PFSK-1 (cell line): ENCODE measurements at regions not wholly inside any gene's neighbourhood (a gene's known extent, or its start where the extent isn't known, plus 50 kb on each side); places are given as distances from the start of the nearest gene placed in this dataset.

Source experiments
- FOXP2 ChIP-seq: optimal IDR thresholded peaks from 2 replicates; pipeline ENCODE3; 2011; ENCODE audit warnings: borderline replicate concordance, control low read depth, inconsistent platforms; ENCODE audit not compliant: insufficient read depth; ENCODE audit errors: extremely low read length, extremely low read depth
- POLR2AphosphoS5 ChIP-seq: IDR thresholded peaks from 2 replicates; pipeline ENCODE4 v1.6.1; 2012; ENCODE audit warnings: low read depth, mild to moderate bottlenecking, control low read depth, low read length, moderate library complexity
- REST ChIP-seq, 2 experiments: IDR thresholded peaks; 2 replicates each; pipeline versions ENCODE4 v1.6.1 to v1.8.0; 2011 to 2012; ENCODE audit warnings: low read depth in 2 of 2, low read length in 2 of 2, control low read depth in 1 of 2, inconsistent platforms in 1 of 2, mild to moderate bottlenecking in 1 of 2, moderate library complexity in 1 of 2; ENCODE audit not compliant: insufficient read depth in 1 of 2
- SIN3A ChIP-seq: IDR thresholded peaks from 2 replicates; pipeline ENCODE4 v1.6.1; 2012; ENCODE audit warnings: mild to moderate bottlenecking, low read length, moderate library complexity, borderline replicate concordance; ENCODE audit not compliant: insufficient read depth
- TAF1 ChIP-seq: IDR thresholded peaks from 2 replicates; pipeline ENCODE4 v1.6.1; 2012; ENCODE audit warnings: low read length, control low read depth, borderline replicate concordance; ENCODE audit not compliant: insufficient read depth

DNA sequence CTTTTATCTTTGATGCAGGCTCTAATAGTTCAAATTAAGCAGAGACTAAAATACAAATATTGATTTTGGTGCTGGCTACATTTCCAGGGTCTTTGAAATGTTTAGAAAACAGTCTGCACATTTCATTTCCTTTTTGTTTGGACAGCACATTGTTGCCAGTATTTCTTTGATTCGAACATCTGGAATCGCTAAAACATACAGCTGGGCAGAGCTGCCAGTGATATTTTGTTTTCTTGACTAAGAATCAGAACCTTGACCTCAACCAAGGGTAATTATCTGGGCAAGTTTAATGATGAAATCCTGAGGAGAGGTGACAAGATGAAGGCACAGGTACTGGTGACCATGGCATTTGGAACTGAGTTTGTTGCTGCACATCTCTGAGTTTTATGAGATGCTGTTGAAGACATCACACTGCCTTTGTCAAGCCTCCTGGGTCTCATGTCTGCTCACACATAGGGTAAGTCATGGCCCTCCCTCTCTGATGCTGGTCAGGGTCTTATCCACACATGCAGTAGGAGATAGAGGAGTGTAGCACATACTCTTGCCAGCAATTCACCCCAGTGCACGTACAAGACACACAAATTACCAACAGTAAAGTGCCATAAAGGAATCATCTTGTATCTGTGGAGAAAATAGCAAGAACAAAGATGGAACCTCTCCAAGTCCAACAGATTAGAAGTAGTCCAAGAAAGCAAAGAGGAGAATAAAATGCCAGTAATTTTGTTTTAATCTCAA, 391.9 kb downstream of the RND3 start:
- TF ChIP-seq FOXP2 (no peak), REST (IDR thresholded peaks at IDR 0.05; ENCODE audit: insufficient read depth in 1 of 2, low read depth in 2 of 2, low read length in 2 of 2) (no peak), SIN3A (no peak), POLR2AphosphoS5 (no peak), TAF1 (no peak)

DNA sequence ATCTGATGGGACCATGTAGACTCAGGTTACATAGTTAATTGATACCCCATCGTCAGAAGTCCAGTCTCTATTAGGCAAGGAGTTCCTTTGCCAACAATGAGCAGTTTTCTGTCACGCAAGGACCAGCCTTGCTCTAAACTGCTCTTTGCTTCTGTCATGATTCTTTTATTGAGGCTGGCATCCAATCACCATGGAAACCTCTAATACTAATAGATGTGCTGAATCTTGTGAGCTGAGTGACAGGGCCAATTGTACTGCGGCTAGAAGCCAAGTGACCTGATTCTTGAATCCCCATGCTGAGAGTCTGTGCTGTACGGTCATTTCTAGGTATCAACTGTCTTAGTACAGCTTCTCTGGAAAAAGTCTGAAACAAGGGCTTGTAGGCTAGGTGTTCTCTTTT, 395.6 kb downstream of the RND3 start:
- TF ChIP-seq TAF1: no peak
- no peak for TF ChIP-seq SIN3A
- TF ChIP-seq REST (IDR thresholded peaks at IDR 0.05; ENCODE audit: insufficient read depth in 1 of 2, low read depth in 2 of 2, low read length in 2 of 2): no peak
- no peak for TF ChIP-seq FOXP2
- TF ChIP-seq POLR2AphosphoS5: no peak

DNA sequence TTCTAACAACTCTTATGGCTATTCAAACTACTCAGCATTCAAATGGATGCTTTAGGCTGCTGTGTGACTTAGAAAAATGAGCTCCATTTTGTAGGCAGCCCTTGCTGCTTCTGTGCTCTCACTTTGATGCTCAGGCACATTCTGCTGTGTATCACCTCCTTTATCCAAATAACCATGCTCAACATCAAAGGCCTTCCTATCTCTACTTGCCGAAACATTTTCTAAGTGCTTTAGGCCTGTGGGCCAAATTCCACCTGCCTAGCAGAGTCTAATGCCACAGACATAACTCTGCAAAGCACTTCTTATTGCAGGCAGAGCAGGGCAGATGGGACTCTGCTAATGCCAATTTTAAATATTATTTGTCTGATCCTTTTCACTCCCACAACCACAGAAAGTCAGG, 397.4 kb downstream of the RND3 start:
- TF ChIP-seq SIN3A (no peak), POLR2AphosphoS5 (no peak), TAF1 (no peak), FOXP2 (no peak), REST (IDR thresholded peaks at IDR 0.05; ENCODE audit: insufficient read depth in 1 of 2, low read depth in 2 of 2, low read length in 2 of 2) (no peak)

GRCh38 chr2:150088538-150088937, 398.9 kb downstream of the RND3 start:
- TF ChIP-seq SIN3A (no peak), TAF1 (no peak), FOXP2 (no peak), POLR2AphosphoS5 (no peak), REST (IDR thresholded peaks at IDR 0.05; ENCODE audit: insufficient read depth in 1 of 2, low read depth in 2 of 2, low read length in 2 of 2) (no peak)

- TF ChIP-seq FOXP2 (no peak), SIN3A (no peak), REST (IDR thresholded peaks at IDR 0.05; ENCODE audit: insufficient read depth in 1 of 2, low read depth in 2 of 2, low read length in 2 of 2) (no peak), TAF1 (no peak), POLR2AphosphoS5 (no peak)
Observed at GRCh38 chr2:150085478-150085877, 402.0 kb downstream of the RND3 start.
